Esophagus squamous epithelium (tissue), 5 donors: ENCODE measurements at regions not wholly inside any gene's neighbourhood (a gene's known extent, or its start where the extent isn't known, plus 50 kb on each side); places are given as distances from the start of the nearest gene placed in this dataset.

Source experiments
- DNase-seq: peaks from one replicate; lab custom pipeline; 2025; lab: John Stamatoyannopoulos, UW
- H3K27ac ChIP-seq, 4 donors: fragments of 200-600 bp; sonication (generic); one replicate each; pipeline ENCODE4 v1.5.1; 2016 to 2019; ENCODE audit warnings: mild to moderate bottlenecking in 1 of 4
- H3K27me3 ChIP-seq, 4 donors: fragments of 200-600 bp; sonication (generic); 1 replicate in 3 of 4; 2 replicates in 1 of 4; pipeline versions ENCODE4 v1.5.1 to v1.6.0; 2017 to 2021; ENCODE audit warnings: antibody characterized with exemption in 1 of 4
- H3K36me3 ChIP-seq, 3 donors: fragments of 200-600 bp; sonication (generic); one replicate each; pipeline ENCODE4 v1.5.1; 2016 to 2019
- H3K4me1 ChIP-seq, 3 donors: fragments of 200-600 bp; sonication (generic); one replicate each; pipeline ENCODE4 v1.5.1; 2017 to 2019
- H3K4me3 ChIP-seq, 4 donors: fragments of 200-600 bp; sonication (generic); 1 replicate in 3 of 4; 2 replicates in 1 of 4; pipeline ENCODE4 v1.5.1; 2016 to 2019; ENCODE audit warnings: mild to moderate bottlenecking in 2 of 4, moderate library complexity in 1 of 4
- H3K9me3 ChIP-seq, 3 donors: fragments of 200-600 bp; sonication (generic); one replicate each; pipeline ENCODE4 v1.5.1; 2016 to 2019
- POLR2A ChIP-seq, 4 donors: fragments of 450-650 bp; IDR thresholded peaks; one replicate each; pipeline ENCODE4 v1.6.1; 2017; ENCODE audit warnings: antibody characterized with exemption in 4 of 4, mild to moderate bottlenecking in 4 of 4, moderate library complexity in 3 of 4
- WGBS, 2 donors: methylation state at CpG; one replicate each; pipeline ENCODE4 v1.1.5; 2018; 5-methylcytosine and 5-hydroxymethylcytosine counted together
- intact Hi-C: fragments of 100-400 bp; cut with DNase I; formaldehyde crosslinking; loops from one replicate; pipeline ENCODE4 v1.15.0; 2022
- TF ChIP-seq, protein P1 (sequence below), 6 experiments: fragments of 450-650 bp in 4 of 6; fragments of 200-600 bp in 2 of 6; sonication (generic) in 2 of 6; IDR thresholded peaks; one replicate each; pipeline ENCODE4 v1.5.1; 2016 to 2019; ENCODE audit warnings: antibody characterized with exemption in 6 of 6, mild to moderate bottlenecking in 4 of 6, moderate library complexity in 4 of 6
- donor health status: DM: yes; HTN: yes; CAD: no.

DNA sequence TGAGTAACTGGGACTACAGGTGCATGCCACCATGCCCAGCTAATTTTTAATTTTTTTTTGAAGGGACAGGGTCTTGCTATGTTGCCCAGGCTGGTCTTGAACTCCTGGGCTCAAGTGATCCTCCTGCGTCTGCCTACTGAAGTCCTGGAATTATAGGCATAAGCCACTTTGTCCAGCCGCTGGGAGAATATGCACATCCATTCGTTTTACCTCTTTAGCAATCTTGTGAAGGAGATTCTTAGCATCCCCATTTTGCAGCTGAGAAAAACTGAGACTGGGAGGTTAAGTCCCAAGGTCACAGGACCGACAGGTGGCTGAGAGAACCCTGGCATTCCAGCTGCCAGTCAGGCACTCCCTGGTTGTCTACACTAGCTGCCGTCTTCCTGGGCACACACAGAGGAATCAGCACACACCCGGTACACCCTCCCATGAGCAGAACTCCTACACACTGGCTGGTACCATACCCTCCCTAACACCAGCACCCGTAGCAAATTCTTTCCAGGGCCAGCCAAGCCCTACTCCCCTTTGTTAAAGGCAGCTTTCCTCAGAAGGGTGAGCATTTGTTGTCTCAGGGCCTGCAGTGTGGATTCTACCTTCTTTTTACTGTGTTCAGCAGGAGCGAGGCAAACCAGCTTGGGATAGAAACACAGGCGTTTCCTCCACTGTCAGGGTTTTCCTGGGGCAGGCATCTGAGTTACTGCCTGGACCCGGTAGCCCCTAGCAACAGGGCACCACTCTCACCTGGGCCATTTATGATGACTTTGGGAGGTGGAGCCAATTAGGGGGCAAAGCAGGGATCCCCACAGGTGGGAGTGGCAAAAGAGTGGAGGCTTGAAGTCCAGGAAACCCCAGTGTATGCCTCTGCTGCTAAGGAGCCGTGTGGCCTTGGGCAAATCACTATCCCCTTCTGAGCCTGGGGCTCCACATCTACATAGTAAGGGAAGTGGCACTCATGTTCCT is 70.2 kb downstream of the IRF2BPL start:
- Histone ChIP-seq H3K27ac (peak overlapping the region; percentile 84 to 96 (median 92)), H3K4me3 (no peak overlapping the region), H3K36me3 (no peaks in the 10 kb centered on the region), H3K4me1 (peaks cover 56 to 100% (median 70%) of the 10 kb centered on the region in 3 donors), H3K27me3 (no peaks in the 10 kb centered on the region), H3K9me3 (no peaks in the 10 kb centered on the region)
- 61 to 77% methylated on average over 7 to 9 of the region's 11 CpGs for WGBS, 2 donors
- TF ChIP-seq POLR2A (IDR thresholded peaks at IDR 0.05): no peak
- TF ChIP-seq, protein P1, sequence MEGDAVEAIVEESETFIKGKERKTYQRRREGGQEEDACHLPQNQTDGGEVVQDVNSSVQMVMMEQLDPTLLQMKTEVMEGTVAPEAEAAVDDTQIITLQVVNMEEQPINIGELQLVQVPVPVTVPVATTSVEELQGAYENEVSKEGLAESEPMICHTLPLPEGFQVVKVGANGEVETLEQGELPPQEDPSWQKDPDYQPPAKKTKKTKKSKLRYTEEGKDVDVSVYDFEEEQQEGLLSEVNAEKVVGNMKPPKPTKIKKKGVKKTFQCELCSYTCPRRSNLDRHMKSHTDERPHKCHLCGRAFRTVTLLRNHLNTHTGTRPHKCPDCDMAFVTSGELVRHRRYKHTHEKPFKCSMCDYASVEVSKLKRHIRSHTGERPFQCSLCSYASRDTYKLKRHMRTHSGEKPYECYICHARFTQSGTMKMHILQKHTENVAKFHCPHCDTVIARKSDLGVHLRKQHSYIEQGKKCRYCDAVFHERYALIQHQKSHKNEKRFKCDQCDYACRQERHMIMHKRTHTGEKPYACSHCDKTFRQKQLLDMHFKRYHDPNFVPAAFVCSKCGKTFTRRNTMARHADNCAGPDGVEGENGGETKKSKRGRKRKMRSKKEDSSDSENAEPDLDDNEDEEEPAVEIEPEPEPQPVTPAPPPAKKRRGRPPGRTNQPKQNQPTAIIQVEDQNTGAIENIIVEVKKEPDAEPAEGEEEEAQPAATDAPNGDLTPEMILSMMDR (IDR thresholded peaks at IDR 0.05): no peak
- DNase-seq: no peak
- intact Hi-C loops: no loop called here

- Histone ChIP-seq H3K27me3 (no peaks in the 10 kb centered on the region), H3K36me3 (no peaks in the 10 kb centered on the region), H3K27ac (peak overlapping the region; percentile 84 to 96 (median 92)), H3K9me3 (no peaks in the 10 kb centered on the region), H3K4me1 (peaks cover 58 to 98% (median 71%) of the 10 kb centered on the region in 3 donors), H3K4me3 (peak overlapping the region in 1 of 4 donors; percentile 66)
- DNase-seq: no peak
- TF ChIP-seq POLR2A (IDR thresholded peaks at IDR 0.05): no peak
- TF ChIP-seq, protein P1 (IDR thresholded peaks at IDR 0.05): no peak
- 24 to 47% methylated on average over 4 of the region's 4 CpGs for WGBS, 2 donors
- intact Hi-C loops: no loop called here
Observed at GRCh38 chr14:76957224-76957891, 71.2 kb downstream of the IRF2BPL start.

DNA sequence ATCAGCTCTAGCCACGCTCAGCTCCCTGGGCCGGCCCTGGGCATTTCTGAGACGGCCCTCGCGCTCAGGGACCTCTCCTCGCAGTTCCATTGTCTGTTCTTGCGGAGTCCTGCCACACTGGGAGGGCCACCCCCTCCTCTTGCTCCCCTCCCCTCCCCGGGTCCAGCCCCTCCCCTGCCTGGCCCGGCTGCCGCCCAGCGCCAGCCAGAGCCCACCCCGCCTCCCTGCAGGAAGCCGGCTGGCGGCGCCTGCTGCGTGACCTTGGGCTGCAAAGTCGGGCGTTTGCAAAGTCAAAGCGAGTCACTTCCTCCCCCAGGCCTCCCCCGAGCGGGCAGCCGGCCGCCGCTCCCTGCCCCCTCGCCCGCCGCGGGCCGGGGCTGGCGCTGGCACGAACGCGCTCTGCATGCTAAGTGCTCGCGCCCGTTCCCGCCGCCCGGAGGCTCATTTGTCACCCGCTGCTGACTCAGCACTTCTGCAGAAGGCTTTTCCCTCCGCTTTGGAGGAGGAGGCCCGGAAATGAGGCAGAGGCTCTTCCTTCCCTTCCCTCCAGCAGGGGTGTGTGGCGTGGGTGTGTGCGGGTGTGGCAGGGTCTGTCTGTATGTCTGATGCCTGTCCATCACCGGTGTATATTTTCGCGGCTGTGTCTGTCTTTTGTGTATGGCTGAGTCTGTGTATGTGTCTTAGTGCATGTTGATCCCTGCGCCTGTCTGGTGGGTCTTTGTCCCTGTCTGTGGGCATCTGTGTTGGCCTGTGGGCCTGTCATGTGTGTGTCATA is 72.0 kb downstream of the IRF2BPL start:
- H3K27ac ChIP-seq: peak overlapping the region; percentile 84 to 96 (median 92)
- TF ChIP-seq, protein P1 (IDR thresholded peaks at IDR 0.05): peak in 3 of 6 experiments; percentile 34 to 52 (median 34)
- peak in 2 of 4 donors; percentile 9 to 56 for TF ChIP-seq POLR2A (IDR thresholded peaks at IDR 0.05)

DNA sequence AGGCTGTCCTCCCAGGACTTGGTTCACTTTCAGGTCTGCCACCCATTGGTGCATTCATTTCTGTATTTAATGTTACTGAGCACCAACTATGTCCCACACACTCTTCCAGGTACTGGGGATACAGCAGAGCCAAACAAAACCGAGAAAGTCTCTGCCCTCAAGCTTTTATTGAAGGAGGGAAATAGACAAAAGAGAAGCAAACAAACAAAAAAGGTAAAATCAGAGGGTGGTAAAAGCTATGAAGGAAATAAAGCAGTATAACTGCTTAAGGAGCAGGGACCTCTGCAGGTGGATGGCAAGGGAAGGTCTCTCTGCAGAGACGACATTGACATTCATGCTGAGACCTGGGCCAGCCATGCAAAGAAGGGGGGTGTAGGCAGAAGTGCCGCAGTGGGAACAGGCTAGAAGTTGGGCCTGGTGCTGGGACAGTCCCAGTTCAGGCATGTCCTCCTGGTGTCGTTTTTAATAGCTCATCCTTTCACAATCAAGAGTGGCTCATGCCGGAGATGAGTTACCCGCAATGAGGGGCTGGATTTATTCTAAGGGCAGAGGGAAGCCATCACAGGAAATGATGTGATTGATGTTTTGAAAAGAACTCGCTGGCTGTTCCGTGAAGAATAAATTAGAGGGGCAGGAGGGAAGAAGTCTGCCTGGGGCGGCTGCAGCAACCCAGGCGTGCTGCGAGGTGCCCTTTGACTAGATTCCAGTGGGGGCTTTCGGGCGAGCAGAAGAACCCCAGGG is 72.8 kb downstream of the IRF2BPL start:
- no peaks in the 10 kb centered on the region for H3K9me3 ChIP-seq

More for the DNA sequence above, 72.0 kb downstream of the IRF2BPL start:
- Histone ChIP-seq H3K36me3 (no peaks in the 10 kb centered on the region), H3K4me1 (peaks cover 59 to 98% (median 68%) of the 10 kb centered on the region in 3 donors), H3K9me3 (no peaks in the 10 kb centered on the region), H3K4me3 (peak overlapping the region; percentile 25 to 66 (median 46)), H3K27me3 (no peaks in the 10 kb centered on the region)
- intact Hi-C loops: no loop called here
- 0 to 4% methylated on average over 14 to 15 of the region's 48 CpGs for WGBS, 2 donors
- peak; percentile 72 for DNase-seq

More for the DNA sequence above, 72.8 kb downstream of the IRF2BPL start:
- no peak for DNase-seq
- H3K4me3 ChIP-seq: peak overlapping the region; percentile 25 to 66 (median 46)
- 0 to 2% methylated on average over 13 of the region's 13 CpGs for WGBS, 2 donors
- H3K36me3 ChIP-seq: no peaks in the 10 kb centered on the region
- H3K4me1 ChIP-seq: peaks cover 66 to 98% (median 69%) of the 10 kb centered on the region in 3 donors
- intact Hi-C loops: no loop called here
- H3K27me3 ChIP-seq: no peaks in the 10 kb centered on the region
- TF ChIP-seq POLR2A (IDR thresholded peaks at IDR 0.05): peak in 1 of 4 donors; percentile 4
- TF ChIP-seq, protein P1 (IDR thresholded peaks at IDR 0.05): no peak
- H3K27ac ChIP-seq: peak overlapping the region; percentile 84 to 96 (median 92)
